HG03575 (cell line): ENCODE measurements at regions not wholly inside any gene's neighbourhood (a gene's known extent, or its start where the extent isn't known, plus 50 kb on each side); places are given as distances from the start of the nearest gene placed in this dataset.
"Not testable (repeated sequence)": the region's sequence is repeated elsewhere in the genome, so short reads cannot be mapped to it uniquely, and the experiment has no call there.

Experiments
- ATAC-seq: cut with Tn5 transposase; IDR thresholded peaks from one replicate; pipeline ENCODE4 v1.9.1; 2021; ENCODE audit not compliant: unreplicated experiment, insufficient number of reproducible peaks, low FRiP score; ENCODE audit errors: extremely low read depth

DNA sequence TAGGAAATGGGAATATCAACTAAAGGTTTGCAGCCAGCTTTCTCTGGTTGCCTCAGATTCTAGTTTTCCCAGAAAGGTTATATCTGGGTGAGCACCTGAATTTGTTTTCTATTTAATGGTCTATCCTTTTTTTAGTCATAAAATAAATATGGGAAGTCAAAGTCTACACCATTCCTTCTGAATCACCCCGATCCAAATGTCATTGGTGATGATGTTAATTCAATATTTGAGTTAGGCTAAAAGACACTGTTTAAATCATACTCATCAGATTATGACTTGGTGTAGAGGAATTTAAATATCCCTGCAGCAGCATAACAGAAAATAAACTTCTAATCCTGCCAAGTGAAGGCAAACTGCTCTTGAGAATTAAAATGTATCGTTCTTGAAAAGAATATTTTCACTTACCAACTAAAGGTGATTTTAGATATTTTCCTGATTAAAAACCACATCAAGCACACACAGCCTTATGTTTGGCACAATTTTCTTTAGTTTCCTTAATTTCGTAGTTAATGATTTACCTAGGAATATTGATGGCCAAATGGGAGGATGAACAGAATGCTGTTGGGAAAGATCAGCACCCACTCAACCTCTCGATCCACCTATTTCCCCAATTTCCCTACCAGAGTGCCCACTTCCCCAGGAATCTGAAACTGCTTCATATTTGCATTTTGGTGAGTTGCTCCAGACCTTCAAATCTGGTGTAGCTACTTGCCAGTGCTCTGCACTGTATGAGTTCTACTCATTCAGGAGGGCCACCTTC lies 103.1 kb upstream of the TSLP start:
- no peak for ATAC-seq

DNA sequence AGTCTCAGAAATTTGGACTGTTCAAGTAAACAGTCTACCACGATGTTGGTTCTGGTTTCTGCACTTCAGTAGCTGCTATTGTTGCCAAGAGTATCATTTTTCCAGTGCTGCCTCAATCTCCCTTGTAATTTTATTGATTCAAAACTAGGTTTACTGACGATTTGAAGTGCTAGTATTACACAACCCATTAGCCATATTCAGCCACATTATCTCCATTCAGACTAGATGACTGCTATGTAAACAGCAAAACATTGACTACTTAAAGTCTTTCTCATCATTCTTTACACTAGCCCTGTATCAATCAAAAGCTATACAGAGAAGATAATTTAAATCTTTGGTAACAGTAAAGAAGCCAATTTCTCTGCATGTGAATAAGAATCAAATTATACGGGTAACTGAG lies 102.0 kb upstream of the TSLP start:
- no peak for ATAC-seq

DNA sequence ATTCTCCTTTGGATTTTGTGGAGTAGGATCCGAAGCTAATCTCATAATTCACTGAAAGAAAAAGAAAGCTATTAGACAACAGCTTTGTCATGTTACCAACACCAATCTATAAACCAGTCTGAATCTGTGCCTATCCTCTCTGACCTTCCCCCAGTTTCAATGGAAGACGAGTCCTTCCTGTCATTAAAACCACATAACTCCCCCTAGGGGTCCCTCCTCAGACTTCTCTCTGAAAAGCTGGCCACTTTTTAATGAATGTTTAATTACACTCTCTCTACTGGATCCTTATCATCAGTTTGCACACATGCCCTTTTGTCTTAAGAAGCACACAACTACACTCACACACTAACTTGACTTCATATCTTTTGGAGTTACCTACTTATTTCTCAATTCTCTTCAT lies 98.0 kb upstream of the TSLP start:
- ATAC-seq: no peak

DNA sequence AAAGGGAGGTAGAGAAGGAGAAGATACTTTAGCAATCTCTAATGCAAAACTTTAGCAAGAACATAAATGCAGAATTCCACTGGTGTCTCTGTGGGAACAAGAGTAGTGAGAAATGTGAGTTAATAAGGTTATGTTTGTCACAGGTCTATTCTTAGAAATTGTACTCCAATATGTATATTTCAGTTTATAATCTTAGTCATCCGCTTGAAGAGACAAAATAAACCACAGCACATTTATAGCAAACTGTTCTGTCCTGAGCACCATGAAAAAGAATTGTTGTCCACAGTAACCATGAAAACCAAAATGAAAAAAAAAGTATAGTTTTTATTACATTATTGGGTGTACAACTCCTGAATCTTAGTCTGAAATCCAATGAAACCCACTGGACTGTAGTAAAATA lies 93.6 kb upstream of the TSLP start:
- ATAC-seq: no peak

DNA sequence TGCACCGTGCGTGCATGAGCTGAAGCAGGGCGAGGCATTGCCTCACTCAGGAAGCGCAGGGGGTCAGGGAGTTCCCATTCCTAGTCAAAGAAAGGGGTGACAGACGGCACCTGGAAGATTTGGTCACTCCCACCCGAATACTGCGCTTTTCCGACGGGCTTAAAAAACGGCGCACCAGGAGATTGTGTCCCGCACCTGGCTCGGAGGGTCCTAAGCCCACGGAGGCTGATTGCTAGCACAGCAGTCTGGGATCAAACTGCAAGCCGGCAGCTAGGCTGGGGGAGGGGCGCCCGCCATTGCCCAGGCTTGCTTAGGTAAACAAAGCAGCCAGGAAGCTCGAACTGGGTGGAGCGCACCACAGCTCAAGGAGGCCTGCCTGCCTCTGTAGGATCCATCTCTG lies 85.6 kb upstream of the TSLP start:
- ATAC-seq: not testable (repeated sequence)

DNA sequence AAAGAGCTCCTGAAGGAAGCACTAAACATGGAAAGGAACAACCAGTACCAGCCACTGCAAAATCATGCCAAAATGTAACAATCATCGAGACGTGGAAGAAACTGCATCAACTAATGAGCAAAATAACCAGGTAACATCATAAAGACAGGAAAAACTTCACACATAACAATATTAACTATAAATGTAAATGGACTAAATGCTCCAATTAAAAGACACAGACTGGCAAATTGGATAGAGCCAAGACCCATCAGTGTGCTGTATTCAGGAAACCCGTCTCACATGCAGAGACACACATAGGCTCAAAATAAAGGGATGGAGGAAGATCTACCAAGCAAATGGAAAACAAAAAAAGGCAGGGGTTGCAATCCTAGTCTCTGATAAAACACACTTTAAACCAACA lies 83.9 kb upstream of the TSLP start:
- ATAC-seq: not testable (repeated sequence)

DNA sequence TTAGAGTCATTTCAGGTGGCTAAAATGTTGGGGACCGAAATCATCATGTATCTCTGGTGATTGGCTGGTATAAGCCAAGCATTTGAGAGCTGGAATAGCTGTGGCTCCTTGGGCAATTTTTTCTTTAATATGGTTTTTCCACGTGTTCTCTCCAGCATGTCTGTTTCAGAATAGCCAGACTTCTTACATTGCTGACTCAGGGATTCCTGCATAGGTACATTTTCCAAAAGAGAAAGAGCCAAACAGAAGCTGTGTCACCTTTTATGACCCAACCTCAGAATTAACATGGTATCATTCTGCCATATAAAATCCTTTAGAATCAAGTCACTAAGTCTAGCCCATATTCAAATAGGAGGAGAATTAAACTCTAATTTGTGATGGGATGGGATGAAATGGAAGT lies 74.8 kb upstream of the TSLP start:
- no peak for ATAC-seq

DNA sequence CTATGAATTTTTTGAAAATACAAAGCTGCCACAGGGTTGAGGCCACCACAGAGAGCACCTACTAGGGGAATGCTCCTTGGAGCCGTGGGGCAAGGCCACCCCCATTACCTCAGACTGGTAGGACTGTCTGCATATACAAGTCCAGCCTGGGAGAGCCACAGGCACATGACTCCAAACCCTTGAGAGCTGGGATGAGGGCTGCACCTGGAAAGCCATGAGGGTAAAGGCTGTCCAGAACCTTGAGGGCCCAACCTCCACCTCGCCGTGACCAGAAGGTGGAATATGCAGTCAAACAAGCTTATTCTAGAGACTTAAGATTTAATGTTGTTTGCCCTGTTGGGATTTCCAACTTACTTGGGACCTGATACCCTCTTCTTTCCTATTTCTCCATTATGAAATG lies 69.5 kb upstream of the TSLP start:
- no peak for ATAC-seq

DNA sequence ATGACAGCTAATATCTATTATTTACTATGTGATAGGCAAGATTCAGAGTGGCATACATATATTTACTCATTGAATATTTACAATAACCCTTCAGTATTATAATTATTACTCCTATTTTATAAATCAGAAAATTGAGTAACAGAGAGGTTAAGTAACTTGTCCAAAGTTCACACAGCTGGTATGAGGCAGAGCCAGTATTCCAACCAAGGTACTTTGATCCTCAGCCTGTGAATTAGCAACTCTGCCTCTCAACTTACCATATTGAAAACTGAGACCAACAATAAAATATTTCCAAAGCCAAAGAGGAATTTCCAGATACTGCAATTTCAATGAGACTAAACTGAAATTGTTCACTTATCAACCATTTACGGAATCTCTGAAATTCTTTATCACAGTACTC lies 67.9 kb upstream of the TSLP start:
- no peak for ATAC-seq

DNA sequence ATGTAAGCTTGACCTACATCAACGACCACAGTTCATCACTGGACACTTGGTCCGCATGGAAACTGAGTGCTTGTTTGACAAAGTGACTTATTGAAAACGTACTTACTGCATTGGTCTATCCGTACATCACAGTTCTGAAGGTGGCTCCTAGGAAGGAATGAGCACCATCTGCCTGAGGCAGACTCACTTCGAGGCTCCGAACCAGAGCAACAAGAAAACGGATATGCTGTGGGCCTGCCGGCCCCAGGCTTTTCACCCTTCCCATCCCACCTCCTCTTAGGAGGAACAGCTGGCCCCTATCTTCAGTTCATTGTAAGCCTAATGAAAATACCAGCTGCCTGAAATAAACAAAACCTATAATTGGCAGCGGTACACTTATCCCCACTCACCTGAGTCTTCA lies 67.2 kb upstream of the TSLP start:
- ATAC-seq: no peak

DNA sequence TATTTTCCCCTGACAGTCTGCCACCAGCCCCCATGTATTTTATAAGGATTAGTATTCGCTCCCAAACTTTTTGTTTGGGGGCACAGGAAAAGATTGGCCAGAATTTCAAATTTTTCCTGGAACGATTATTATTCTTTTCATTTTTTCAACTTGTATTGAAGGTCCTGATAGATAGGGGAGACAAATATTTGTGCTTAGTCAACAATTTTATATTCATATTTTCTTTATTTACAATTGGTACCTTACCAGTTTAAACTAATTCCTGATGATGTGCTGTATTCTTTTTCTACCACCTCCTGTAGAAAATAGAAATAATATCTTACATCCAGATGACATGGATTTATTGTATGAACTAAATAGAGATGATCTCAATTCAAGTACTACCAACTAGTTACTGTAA lies 60.7 kb upstream of the TSLP start:
- ATAC-seq: no peak

DNA sequence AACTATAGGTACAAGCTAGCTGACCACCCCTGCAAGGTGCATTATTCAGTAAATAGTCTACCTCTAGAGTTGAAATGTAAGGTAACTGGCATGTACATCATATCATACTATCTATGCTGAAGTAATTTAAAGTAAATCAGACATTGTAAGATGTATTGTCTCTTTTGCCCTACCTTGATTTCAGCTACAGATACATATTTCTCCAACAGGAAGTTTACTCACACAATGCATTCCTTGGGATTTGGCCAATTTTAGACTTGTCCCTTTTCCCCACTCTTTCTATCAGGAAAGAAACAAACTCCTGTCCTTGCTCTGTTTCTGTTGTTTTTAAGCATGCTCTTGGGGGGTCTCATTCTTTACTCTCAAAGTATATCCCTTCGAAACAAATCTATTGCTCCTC lies 58.5 kb upstream of the TSLP start:
- no peak for ATAC-seq

DNA sequence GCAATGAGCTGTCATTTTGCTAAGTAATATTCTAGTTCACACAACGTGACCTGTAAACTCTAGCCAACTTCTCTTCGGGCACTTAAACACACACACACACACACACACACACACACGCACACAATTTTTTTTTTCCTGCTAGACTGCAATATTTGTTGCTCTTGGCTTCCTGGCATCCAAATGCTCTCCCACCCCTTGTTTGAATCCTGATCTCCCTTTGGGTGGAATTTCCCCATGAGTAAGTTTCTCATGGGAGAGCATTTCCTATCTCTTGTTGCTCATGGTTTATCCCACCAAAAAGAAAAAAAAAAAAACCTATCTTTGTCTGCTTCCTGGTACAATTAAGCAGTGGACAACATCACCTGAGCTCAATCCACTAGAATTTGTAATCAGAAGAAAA lies 54.7 kb upstream of the TSLP start:
- ATAC-seq: no peak

DNA sequence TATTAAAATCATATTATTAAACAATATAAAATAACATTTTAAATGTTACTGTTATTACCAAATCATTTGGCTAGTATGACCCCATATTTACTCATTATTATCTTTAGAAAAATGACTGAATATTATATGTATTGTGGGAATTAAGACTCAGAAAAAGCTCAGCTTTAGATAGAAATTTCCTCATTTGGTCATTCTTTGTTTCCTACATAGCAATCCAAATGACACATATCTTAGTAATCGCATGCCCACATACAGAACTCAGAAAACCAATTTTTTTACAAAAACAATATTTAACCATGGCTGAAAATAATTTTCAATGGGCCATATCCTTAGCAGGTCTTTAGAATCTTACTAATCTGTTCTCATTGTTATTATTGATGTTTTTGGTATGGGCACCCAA lies 53.8 kb upstream of the TSLP start:
- no peak for ATAC-seq
